SK-N-SH treated with all-trans-retinoic acid at 6 μM for 48 hours (cell line): ENCODE measurements at regions not wholly inside any gene's neighbourhood (a gene's known extent, or its start where the extent isn't known, plus 50 kb on each side); places are given as distances from the start of the nearest gene placed in this dataset.

Source experiments
- ATAC-seq: fragments of 200-7000 bp; cut with Tn5 transposase; 3 replicates; pipeline ENCODE4 v1.9.1; 2020; ENCODE audit warnings: mild to moderate bottlenecking, moderate library complexity
- ARNTL ChIP-seq: fragments of 450-650 bp; formaldehyde crosslinking; IDR thresholded peaks from 2 replicates; pipeline ENCODE4 v1.5.0; 2020; ENCODE audit warnings: low read depth, mild to moderate bottlenecking, moderate library complexity, borderline replicate concordance
- BACH2 ChIP-seq: fragments of 250-450 bp; sonication (Bioruptor Pico); IDR thresholded peaks from 2 replicates; pipeline ENCODE4 v1.9.0; 2021; ENCODE audit warnings: mild to moderate bottlenecking, borderline replicate concordance
- CREB5 ChIP-seq: fragments of 250-450 bp; sonication (Bioruptor Pico); IDR thresholded peaks from 2 replicates; pipeline ENCODE4 v1.5.1; 2020; ENCODE audit warnings: low read depth, mild to moderate bottlenecking, moderate library complexity
- CSDC2 ChIP-seq: fragments of 250-450 bp; sonication (Bioruptor Pico); IDR thresholded peaks from 2 replicates; pipeline ENCODE4 v1.5.0; 2020; ENCODE audit warnings: mild to moderate bottlenecking, moderate library complexity
- CSRNP3 ChIP-seq: fragments of 250-450 bp; sonication (Bioruptor Pico); IDR thresholded peaks from 2 replicates; pipeline ENCODE4 v1.5.1; 2021; ENCODE audit warnings: mild to moderate bottlenecking, moderate library complexity
- ESRRG ChIP-seq: fragments of 250-450 bp; sonication (Bioruptor Pico); IDR thresholded peaks from 2 replicates; pipeline ENCODE4 v1.6.1; 2021; ENCODE audit warnings: mild to moderate bottlenecking
- GLIS3 ChIP-seq: fragments of 250-450 bp; sonication (Bioruptor Pico); IDR thresholded peaks from 2 replicates; pipeline ENCODE4 v1.5.0; 2020; ENCODE audit warnings: mild to moderate bottlenecking, moderate library complexity
- ISL1 ChIP-seq: fragments of 250-450 bp; sonication (Bioruptor Pico); IDR thresholded peaks from 2 replicates; pipeline ENCODE4 v2.1.2; 2022; ENCODE audit warnings: mild to moderate bottlenecking, moderate library complexity
- OSR1 ChIP-seq: fragments of 250-450 bp; sonication (Bioruptor Pico); IDR thresholded peaks from 2 replicates; pipeline ENCODE4 v1.8.0; 2022; ENCODE audit warnings: moderate library complexity, mild to moderate bottlenecking, inconsistent platforms
- PPARA ChIP-seq: fragments of 250-450 bp; sonication (Bioruptor Pico); IDR thresholded peaks from 2 replicates; pipeline ENCODE4 v1.5.0; 2020; ENCODE audit warnings: mild to moderate bottlenecking, borderline replicate concordance
- RARB ChIP-seq: fragments of 250-450 bp; sonication (Bioruptor Pico); IDR thresholded peaks from 2 replicates; pipeline ENCODE4 v1.8.0; 2021; ENCODE audit warnings: mild to moderate bottlenecking, moderate library complexity
- SNAI2 ChIP-seq: fragments of 250-450 bp; sonication (Bioruptor Pico); IDR thresholded peaks from 2 replicates; pipeline ENCODE4 v1.5.0; 2020; ENCODE audit warnings: mild to moderate bottlenecking, moderate library complexity
- TOX ChIP-seq: fragments of 250-450 bp; sonication (Bioruptor Pico); IDR thresholded peaks from 2 replicates; pipeline ENCODE4 v1.8.0; 2021; ENCODE audit warnings: mild to moderate bottlenecking, moderate library complexity, borderline replicate concordance
- TSHZ2 ChIP-seq: fragments of 250-450 bp; sonication (Bioruptor Pico); IDR thresholded peaks from 2 replicates; pipeline ENCODE4 v1.5.0; 2020; ENCODE audit warnings: mild to moderate bottlenecking, moderate library complexity
- ZC3H10 ChIP-seq: fragments of 250-450 bp; sonication (Bioruptor Pico); IDR thresholded peaks from 2 replicates; pipeline ENCODE4 v1.5.1; 2021; ENCODE audit warnings: mild to moderate bottlenecking, moderate library complexity
- ZFP3 ChIP-seq: fragments of 250-450 bp; sonication (Bioruptor Pico); IDR thresholded peaks from 2 replicates; pipeline ENCODE4 v1.5.0; 2020; ENCODE audit warnings: mild to moderate bottlenecking, moderate library complexity
- ZNF70 ChIP-seq: fragments of 450-650 bp; formaldehyde crosslinking; IDR thresholded peaks from 2 replicates; pipeline ENCODE4 v1.5.0; 2020; ENCODE audit warnings: mild to moderate bottlenecking, moderate library complexity
- ZNF8 ChIP-seq: fragments of 450-650 bp; formaldehyde crosslinking; IDR thresholded peaks from 2 replicates; pipeline ENCODE4 v1.5.0; 2020; ENCODE audit warnings: mild to moderate bottlenecking, moderate library complexity

- TF ChIP-seq GLIS3 (CRISPR knock-in tag): no peak
- no peak for TF ChIP-seq ESRRG (CRISPR knock-in tag)
- no peak for TF ChIP-seq CREB5 (CRISPR knock-in tag)
- no peak for TF ChIP-seq CSDC2 (CRISPR knock-in tag)
- TF ChIP-seq SNAI2 (CRISPR knock-in tag): no peak
- TF ChIP-seq RARB (CRISPR knock-in tag): no peak
- TF ChIP-seq ZFP3 (CRISPR knock-in tag): no peak
- no peak for TF ChIP-seq PPARA (CRISPR knock-in tag)
- no peak for TF ChIP-seq ZC3H10
- TF ChIP-seq, all 23 proteins: peak for 0
- ATAC-seq: no peak
Observed at GRCh38 chr5:173814053-173814452, 74.1 kb upstream of the CPEB4 start.

- no peak for TF ChIP-seq ARNTL (CRISPR knock-in tag)
- TF ChIP-seq BACH2: no peak
- TF ChIP-seq ZNF70: no peak
- no peak for TF ChIP-seq TSHZ2 (CRISPR knock-in tag)
- TF ChIP-seq ZNF8 (CRISPR knock-in tag): no peak
- no peak for TF ChIP-seq ESRRG (CRISPR knock-in tag)
- no peak for TF ChIP-seq TOX (CRISPR knock-in tag)
- no peak for ATAC-seq
Observed at GRCh38 chr5:173815571-173815970, 72.6 kb upstream of the CPEB4 start.

- TF ChIP-seq TSHZ2 (CRISPR knock-in tag) (no peak), ESRRG (CRISPR knock-in tag) (no peak), PPARA (CRISPR knock-in tag) (no peak), OSR1 (CRISPR knock-in tag) (no peak), ZNF70 (no peak), BACH2 (no peak), CSRNP3 (CRISPR knock-in tag) (no peak), ZC3H10 (no peak), RARB (CRISPR knock-in tag) (no peak), ISL1 (CRISPR knock-in tag) (no peak), GLIS3 (CRISPR knock-in tag) (no peak), CSDC2 (CRISPR knock-in tag) (no peak), SNAI2 (CRISPR knock-in tag) (no peak)
- ATAC-seq: no peak
Observed at GRCh38 chr5:173816728-173817127, 71.4 kb upstream of the CPEB4 start.

GRCh38 chr5:173817561-173817960 is 70.6 kb upstream of the CPEB4 start:
- TF ChIP-seq ZNF70 (no peak), TOX (CRISPR knock-in tag) (no peak), OSR1 (CRISPR knock-in tag) (no peak), GLIS3 (CRISPR knock-in tag) (no peak)
- no peak for ATAC-seq

- no peak for TF ChIP-seq ZC3H10
- ATAC-seq: no peak
Observed at GRCh38 chr5:173819521-173819920, 68.6 kb upstream of the CPEB4 start.
